ENCODE measurements at regions not wholly inside any gene's neighbourhood (a gene's known extent, or its start where the extent isn't known, plus 50 kb on each side); places are given as distances from the start of the nearest gene placed in this dataset.
"Not testable (repeated sequence)": the region's sequence is repeated elsewhere in the genome, so short reads cannot be mapped to it uniquely, and the experiment has no call there.

GRCh38 chr1:177891809-177892208 lies 78.0 kb downstream of the SEC16B start:
- WGBS = 98% methylated on average over 1 of the region's 1 CpG
- Histone ChIP-seq H3K4me3 (ENCODE audit: low read depth, low read length) (no peak overlapping the region), H3K4me1 (ENCODE audit: insufficient read depth) (no peaks in the 10 kb centered on the region), H3K27ac (ENCODE audit: low read depth) (no peak overlapping the region), H3K36me3 (ENCODE audit: insufficient read depth) (no peaks in the 10 kb centered on the region)
- DNase-seq (ENCODE audit: extremely low spot score) = no peak

- no peaks in the 10 kb centered on the region for H3K36me3 ChIP-seq (ENCODE audit: insufficient read depth)
- H3K27ac ChIP-seq (ENCODE audit: low read depth) = no peak overlapping the region
- H3K4me1 ChIP-seq (ENCODE audit: insufficient read depth) = no peaks in the 10 kb centered on the region
- WGBS = 62% methylated on average over 1 of the region's 1 CpG
- no peak for DNase-seq (ENCODE audit: extremely low spot score)
- H3K4me3 ChIP-seq (ENCODE audit: low read depth, low read length) = no peak overlapping the region
These were observed 79.4 kb downstream of the SEC16B start for GRCh38 chr1:177890479-177890878.

DNA sequence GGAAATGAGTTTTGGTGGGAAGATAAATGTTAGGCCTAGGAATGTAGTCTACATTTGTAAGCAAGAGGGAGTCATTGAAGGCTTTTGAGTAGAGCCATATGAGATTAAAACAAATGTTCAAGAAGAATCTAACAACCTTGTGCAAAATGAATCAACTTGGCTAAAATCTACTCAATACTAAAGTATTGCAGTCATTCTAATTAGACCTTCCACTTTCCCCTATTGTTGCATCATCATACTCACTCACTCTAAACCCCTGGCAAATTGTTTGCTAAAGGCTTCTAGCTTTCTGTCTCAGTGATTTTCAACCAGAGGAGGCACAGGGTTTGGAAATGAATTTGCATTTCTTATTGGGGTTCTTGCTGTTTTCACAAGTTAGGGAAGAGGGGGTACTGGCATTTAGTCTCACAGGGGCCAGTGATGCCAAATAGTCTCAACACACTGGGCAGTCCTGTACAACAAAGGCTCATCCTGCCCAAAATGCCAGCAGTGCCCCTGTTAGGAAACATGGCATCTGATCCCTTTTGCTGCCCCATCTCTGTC lies 85.3 kb downstream of the SEC16B start:
- no peak for DNase-seq (ENCODE audit: extremely low spot score)

DNA sequence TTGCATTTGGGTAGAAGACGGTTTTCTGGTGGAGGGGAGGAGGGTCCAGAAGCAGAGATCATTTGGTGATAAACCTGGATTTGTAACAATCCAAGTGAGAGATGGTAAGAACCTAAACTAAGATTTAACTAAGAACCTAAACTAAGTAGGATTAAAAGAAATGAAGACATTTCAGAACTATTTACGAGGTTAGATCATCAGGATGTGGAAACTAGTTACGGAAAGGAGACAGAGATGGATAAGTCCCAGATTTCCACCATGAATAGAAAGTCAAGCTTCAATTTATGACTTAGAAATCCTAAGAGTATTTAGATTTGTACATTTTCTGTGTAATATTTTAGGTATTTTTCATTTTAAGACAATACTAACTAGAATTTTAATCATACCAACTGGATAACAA lies 86.3 kb downstream of the SEC16B start:
- Histone ChIP-seq H3K27ac (ENCODE audit: low read depth) (no peak overlapping the region), H3K4me3 (ENCODE audit: low read depth, low read length) (no peak overlapping the region), H3K36me3 (ENCODE audit: insufficient read depth) (no peaks in the 10 kb centered on the region), H3K4me1 (ENCODE audit: insufficient read depth) (no peaks in the 10 kb centered on the region)
- WGBS = 88% methylated on average over 3 of the region's 3 CpGs
- DNase-seq (ENCODE audit: extremely low spot score) = no peak

More for the DNA sequence above, 85.3 kb downstream of the SEC16B start:
- no peaks in the 10 kb centered on the region for H3K36me3 ChIP-seq (ENCODE audit: insufficient read depth)
- H3K27ac ChIP-seq (ENCODE audit: low read depth) = no peak overlapping the region
- no peaks in the 10 kb centered on the region for H3K4me1 ChIP-seq (ENCODE audit: insufficient read depth)
- no peak overlapping the region for H3K4me3 ChIP-seq (ENCODE audit: low read depth, low read length)

DNA sequence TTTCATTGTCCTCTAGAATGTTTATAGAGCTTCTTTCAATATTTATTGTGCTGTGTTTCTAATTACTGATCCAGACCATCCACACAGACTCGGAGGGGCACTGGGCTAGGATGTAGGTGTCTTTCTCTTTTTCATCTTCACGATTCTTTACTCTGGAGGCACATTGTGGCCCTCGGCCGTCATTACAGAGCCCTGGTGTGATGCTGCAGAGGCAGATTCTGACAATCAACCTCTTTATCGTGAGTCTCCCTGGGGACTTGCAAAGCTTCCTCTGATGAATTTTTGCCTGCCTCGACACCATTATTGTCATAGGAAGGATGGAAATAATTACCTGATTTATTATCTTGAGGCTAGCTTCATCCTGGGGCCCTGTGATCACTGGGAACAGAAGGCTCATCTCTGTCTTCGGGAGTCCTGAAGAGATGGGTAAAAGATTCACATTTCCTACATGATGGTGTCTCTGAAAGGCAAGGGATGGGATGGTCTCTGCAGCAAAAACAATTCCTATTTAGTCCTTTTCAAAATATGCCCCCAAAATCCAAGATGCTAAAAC lies 89.4 kb downstream of the SEC16B start:
- WGBS = 55% methylated on average over 7 of the region's 7 CpGs
- Histone ChIP-seq H3K27ac (ENCODE audit: low read depth) (no peak overlapping the region), H3K36me3 (ENCODE audit: insufficient read depth) (no peaks in the 10 kb centered on the region), H3K4me1 (ENCODE audit: insufficient read depth) (no peaks in the 10 kb centered on the region), H3K4me3 (ENCODE audit: low read depth, low read length) (no peak overlapping the region)
- no peak for DNase-seq (ENCODE audit: extremely low spot score)

- no peak for DNase-seq (ENCODE audit: extremely low spot score)
- no peaks in the 10 kb centered on the region for H3K36me3 ChIP-seq (ENCODE audit: insufficient read depth)
- H3K4me3 ChIP-seq (ENCODE audit: low read depth, low read length) = no peak overlapping the region
- no peak overlapping the region for H3K27ac ChIP-seq (ENCODE audit: low read depth)
- 73% methylated on average over 2 of the region's 2 CpGs for WGBS
- no peaks in the 10 kb centered on the region for H3K4me1 ChIP-seq (ENCODE audit: insufficient read depth)
These were observed 92.8 kb downstream of the SEC16B start for GRCh38 chr1:177877086-177877485.

DNA sequence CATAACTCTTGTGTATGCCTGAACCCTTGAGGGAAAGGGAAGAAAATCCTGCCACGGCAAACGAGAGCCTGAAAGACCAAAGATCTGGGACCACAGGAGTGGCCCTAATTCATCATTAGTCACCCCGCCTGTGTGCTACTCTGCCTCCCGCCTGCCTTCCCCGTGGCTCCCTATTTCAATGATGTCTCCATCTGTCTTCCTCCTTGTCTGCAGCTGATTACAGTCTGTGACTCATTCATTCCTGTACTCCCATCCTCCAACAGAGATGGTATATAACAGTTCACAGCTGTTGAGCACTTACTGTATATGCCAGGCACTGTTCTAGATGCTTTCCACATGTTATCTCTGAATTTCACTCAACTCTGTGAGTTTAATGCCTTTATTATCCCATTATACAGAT lies 96.6 kb downstream of the SEC16B start:
- 19% methylated on average over 5 of the region's 5 CpGs for WGBS
- no peaks in the 10 kb centered on the region for H3K36me3 ChIP-seq (ENCODE audit: insufficient read depth)
- no peak for DNase-seq (ENCODE audit: extremely low spot score)
- H3K4me3 ChIP-seq (ENCODE audit: low read depth, low read length) = no peak overlapping the region
- H3K27ac ChIP-seq (ENCODE audit: low read depth) = no peak overlapping the region
- no peaks in the 10 kb centered on the region for H3K4me1 ChIP-seq (ENCODE audit: insufficient read depth)

DNA sequence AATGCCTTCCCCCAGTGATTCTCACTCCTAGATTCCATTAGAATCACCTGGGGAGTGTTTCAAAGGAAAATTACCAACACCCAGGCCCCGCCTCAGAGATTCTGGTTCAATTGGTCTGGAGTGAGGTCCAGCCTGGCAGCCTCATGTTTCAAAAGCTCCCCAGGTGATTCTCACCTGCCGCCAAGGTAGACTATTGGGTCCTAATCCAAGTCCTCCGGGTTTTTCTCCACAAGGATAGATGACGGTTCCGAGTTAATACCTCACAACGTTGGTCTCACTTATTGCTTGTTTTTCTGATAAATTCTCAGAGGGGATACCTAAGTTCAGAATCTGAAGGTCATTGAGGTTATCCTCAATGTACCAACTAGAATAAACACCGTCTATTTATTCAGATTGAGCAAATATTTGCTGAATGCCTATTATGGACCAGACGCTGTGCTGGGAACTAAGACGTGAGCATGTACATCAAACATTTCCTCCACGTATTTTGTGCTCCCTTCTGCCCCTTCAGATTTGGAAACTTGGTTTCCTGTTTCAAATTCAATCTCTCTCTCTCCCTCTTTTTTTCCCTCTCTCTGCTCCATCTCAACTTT lies 97.5 kb downstream of the SEC16B start:
- no peaks in the 10 kb centered on the region for H3K4me1 ChIP-seq (ENCODE audit: insufficient read depth)
- 69% methylated on average over 10 of the region's 10 CpGs for WGBS

DNA sequence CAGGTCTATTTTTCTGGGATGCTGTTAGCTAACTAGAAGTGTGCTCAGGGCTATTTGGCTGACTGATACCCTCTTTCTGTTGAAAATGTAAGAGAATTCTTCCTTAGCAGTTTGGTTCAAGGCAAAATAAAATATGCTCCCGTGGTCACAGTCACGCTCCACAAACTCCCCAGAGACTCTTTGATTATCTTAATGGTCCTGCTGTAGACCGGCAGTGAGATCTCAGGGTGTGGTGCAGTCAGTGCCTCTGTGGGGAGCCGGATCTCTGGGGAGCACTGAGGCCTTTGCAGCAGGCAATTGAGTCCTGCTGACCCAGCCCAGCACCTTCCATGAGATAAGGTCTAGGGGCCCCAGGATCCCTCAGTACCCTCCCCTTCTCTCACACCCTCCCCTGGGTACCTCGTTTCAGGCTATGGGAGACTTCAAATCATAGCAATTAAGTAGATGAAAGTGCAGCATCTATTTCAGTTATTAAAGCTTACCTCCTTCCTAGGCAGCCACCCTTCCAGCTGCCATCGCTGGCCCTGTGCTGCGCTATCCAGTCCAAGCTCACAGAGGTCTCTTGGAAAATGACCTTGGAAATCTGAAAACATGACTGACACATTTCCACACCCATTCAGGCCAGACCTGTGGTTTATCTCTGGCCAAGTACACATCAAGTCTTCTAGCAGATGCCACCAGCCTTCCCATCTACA lies 98.1 kb downstream of the SEC16B start:
- H3K4me3 ChIP-seq (ENCODE audit: low read depth, low read length) = no peak overlapping the region
- H3K4me1 ChIP-seq (ENCODE audit: insufficient read depth) = no peaks in the 10 kb centered on the region
- no peak for DNase-seq (ENCODE audit: extremely low spot score)
- WGBS = 62% methylated on average over 7 of the region's 7 CpGs
- H3K27ac ChIP-seq (ENCODE audit: low read depth) = no peak overlapping the region
- H3K36me3 ChIP-seq (ENCODE audit: insufficient read depth) = no peaks in the 10 kb centered on the region

More for the DNA sequence above, 97.5 kb downstream of the SEC16B start:
- H3K27ac ChIP-seq (ENCODE audit: low read depth) = no peak overlapping the region
- no peak overlapping the region for H3K4me3 ChIP-seq (ENCODE audit: low read depth, low read length)
- H3K36me3 ChIP-seq (ENCODE audit: insufficient read depth) = no peaks in the 10 kb centered on the region
- DNase-seq (ENCODE audit: extremely low spot score) = no peak

GRCh38 chr1:177869586-177869985 lies 100.3 kb downstream of the SEC16B start:
- H3K4me1 ChIP-seq (ENCODE audit: insufficient read depth) = no peaks in the 10 kb centered on the region
- no peak overlapping the region for H3K27ac ChIP-seq (ENCODE audit: low read depth)
- DNase-seq (ENCODE audit: extremely low spot score) = no peak
- H3K36me3 ChIP-seq (ENCODE audit: insufficient read depth) = no peaks in the 10 kb centered on the region
- no peak overlapping the region for H3K4me3 ChIP-seq (ENCODE audit: low read depth, low read length)
- WGBS = 92% methylated on average over 4 of the region's 4 CpGs

GRCh38 chr1:177869011-177869410 lies 100.8 kb downstream of the SEC16B start:
- not testable (repeated sequence) for H3K36me3 ChIP-seq (ENCODE audit: insufficient read depth); DNase-seq (ENCODE audit: extremely low spot score); H3K4me1 ChIP-seq (ENCODE audit: insufficient read depth); H3K27ac ChIP-seq (ENCODE audit: low read depth); H3K4me3 ChIP-seq (ENCODE audit: low read depth, low read length)

DNA sequence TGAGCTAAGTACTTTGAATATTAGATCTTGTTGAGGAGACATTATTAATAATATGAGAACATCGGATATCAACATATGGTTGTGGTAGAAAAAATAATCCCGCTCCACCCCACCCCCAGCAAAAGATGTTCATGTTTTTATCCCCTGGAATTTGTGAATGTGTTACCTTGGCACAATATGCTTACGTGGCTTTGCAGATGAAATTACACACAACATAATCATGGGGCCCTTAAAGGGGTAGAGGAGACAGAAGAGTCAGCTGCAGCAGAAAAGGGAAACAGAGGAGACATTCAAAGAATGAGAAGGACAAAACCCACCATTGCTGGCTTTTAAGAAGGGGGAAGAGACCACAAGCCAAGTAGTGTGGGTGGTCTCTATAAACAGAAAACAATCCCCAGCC lies 104.1 kb downstream of the SEC16B start:
- Histone ChIP-seq H3K36me3 (ENCODE audit: insufficient read depth) (no peaks in the 10 kb centered on the region), H3K27ac (ENCODE audit: low read depth) (no peak overlapping the region), H3K4me1 (ENCODE audit: insufficient read depth) (no peaks in the 10 kb centered on the region), H3K4me3 (ENCODE audit: low read depth, low read length) (no peak overlapping the region)
- no peak for DNase-seq (ENCODE audit: extremely low spot score)
- 78% methylated on average over 3 of the region's 3 CpGs for WGBS

GRCh38 chr1:177864538-177865305 lies 105.1 kb downstream of the SEC16B start:
- no peak overlapping the region for H3K4me3 ChIP-seq (ENCODE audit: low read depth, low read length)
- 42% methylated on average over 2 of the region's 2 CpGs for WGBS
- no peak for DNase-seq (ENCODE audit: extremely low spot score)
- no peak overlapping the region for H3K27ac ChIP-seq (ENCODE audit: low read depth)
- no peaks in the 10 kb centered on the region for H3K36me3 ChIP-seq (ENCODE audit: insufficient read depth)
- H3K4me1 ChIP-seq (ENCODE audit: insufficient read depth) = no peaks in the 10 kb centered on the region

GRCh38 chr1:177863796-177864195 lies 106.1 kb downstream of the SEC16B start:
- 78% methylated on average over 4 of the region's 4 CpGs for WGBS
- H3K4me1 ChIP-seq (ENCODE audit: insufficient read depth) = no peaks in the 10 kb centered on the region
- H3K36me3 ChIP-seq (ENCODE audit: insufficient read depth) = no peaks in the 10 kb centered on the region
- H3K27ac ChIP-seq (ENCODE audit: low read depth) = no peak overlapping the region
- H3K4me3 ChIP-seq (ENCODE audit: low read depth, low read length) = no peak overlapping the region
- DNase-seq (ENCODE audit: extremely low spot score) = no peak

Measured in urinary bladder (tissue), 3 donors.